ENCODE measurements at regions not wholly inside any gene's neighbourhood (a gene's known extent, or its start where the extent isn't known, plus 50 kb on each side); places are given as distances from the start of the nearest gene placed in this dataset.

GRCh38 chr13:39890537-39890936, 235.1 kb downstream of the COG6 start:
- TF ChIP-seq EP300 (IDR thresholded peaks at IDR 0.05) (no peak), CTCF (IDR thresholded peaks at IDR 0.05) (no peak), POLR2AphosphoS5 (IDR thresholded peaks at IDR 0.05) (no peak)
